C4-2B (cell line): ENCODE measurements at regions not wholly inside any gene's neighbourhood (a gene's known extent, or its start where the extent isn't known, plus 50 kb on each side); places are given as distances from the start of the nearest gene placed in this dataset.

Experiments used
- CTCF ChIP-seq: fragments of 450-650 bp; conservative IDR thresholded peaks from 2 replicates; pipeline ENCODE4 v1.5.1; 2017; ENCODE audit warnings: mild to moderate bottlenecking
- ZFX ChIP-seq: fragments of 450-650 bp; IDR thresholded peaks from 2 replicates; pipeline ENCODE4 v1.6.1; 2017

- no peak for TF ChIP-seq CTCF
- TF ChIP-seq ZFX: no peak
These were observed 203.7 kb upstream of the SDK2 start for GRCh38 chr17:73847952-73848351.
